Loucy (cell line): ENCODE measurements at regions not wholly inside any gene's neighbourhood (a gene's known extent, or its start where the extent isn't known, plus 50 kb on each side); places are given as distances from the start of the nearest gene placed in this dataset.
"Not testable (repeated sequence)": the region's sequence is repeated elsewhere in the genome, so short reads cannot be mapped to it uniquely, and the experiment has no call there.

ENCODE experiments used
- EZH2phosphoT487 ChIP-seq: fragments of 200-600 bp; IDR thresholded peaks from 2 replicates; pipeline ENCODE4 v1.6.1; 2018; ENCODE audit warnings: antibody characterized with exemption, mild to moderate bottlenecking, moderate library complexity, borderline replicate concordance
- TF ChIP-seq, protein P1 (sequence below): fragments of 200-600 bp; sonication (generic); conservative IDR thresholded peaks from 2 replicates; pipeline ENCODE4 v1.5.1; 2014; ENCODE audit warnings: mild to moderate bottlenecking, antibody characterized with exemption, low read length

DNA sequence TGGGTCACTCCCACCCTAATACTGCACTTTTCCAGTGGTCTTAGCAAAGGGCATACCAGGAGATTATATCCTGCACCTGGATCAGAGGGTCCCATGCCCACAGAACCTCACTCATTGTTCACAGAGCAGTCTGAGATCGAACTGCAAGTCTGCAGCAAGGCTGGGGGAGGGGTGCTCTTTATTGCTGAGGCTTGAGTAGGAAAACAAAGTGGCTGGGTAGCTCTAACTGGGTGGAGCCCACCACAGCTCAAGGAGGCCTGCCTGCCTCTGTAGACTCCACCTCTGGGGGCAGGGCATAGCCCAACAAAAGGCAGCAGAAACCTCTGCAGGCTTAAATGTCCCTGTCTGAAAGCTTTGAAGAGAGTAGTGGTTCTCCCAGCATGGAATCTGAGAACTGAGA, 77.3 kb upstream of the MUCL1 start:
- TF ChIP-seq, protein P1, sequence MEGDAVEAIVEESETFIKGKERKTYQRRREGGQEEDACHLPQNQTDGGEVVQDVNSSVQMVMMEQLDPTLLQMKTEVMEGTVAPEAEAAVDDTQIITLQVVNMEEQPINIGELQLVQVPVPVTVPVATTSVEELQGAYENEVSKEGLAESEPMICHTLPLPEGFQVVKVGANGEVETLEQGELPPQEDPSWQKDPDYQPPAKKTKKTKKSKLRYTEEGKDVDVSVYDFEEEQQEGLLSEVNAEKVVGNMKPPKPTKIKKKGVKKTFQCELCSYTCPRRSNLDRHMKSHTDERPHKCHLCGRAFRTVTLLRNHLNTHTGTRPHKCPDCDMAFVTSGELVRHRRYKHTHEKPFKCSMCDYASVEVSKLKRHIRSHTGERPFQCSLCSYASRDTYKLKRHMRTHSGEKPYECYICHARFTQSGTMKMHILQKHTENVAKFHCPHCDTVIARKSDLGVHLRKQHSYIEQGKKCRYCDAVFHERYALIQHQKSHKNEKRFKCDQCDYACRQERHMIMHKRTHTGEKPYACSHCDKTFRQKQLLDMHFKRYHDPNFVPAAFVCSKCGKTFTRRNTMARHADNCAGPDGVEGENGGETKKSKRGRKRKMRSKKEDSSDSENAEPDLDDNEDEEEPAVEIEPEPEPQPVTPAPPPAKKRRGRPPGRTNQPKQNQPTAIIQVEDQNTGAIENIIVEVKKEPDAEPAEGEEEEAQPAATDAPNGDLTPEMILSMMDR, result not testable (repeated sequence)
- TF ChIP-seq EZH2phosphoT487, result not testable (repeated sequence)
